ENCODE measurements at regions not wholly inside any gene's neighbourhood (a gene's known extent, or its start where the extent isn't known, plus 50 kb on each side); places are given as distances from the start of the nearest gene placed in this dataset.
"Not testable (repeated sequence)": the region's sequence is repeated elsewhere in the genome, so short reads cannot be mapped to it uniquely, and the experiment has no call there.

- WGBS = 88% methylated on average over 9 of the region's 9 CpGs
- DNase-seq (ENCODE audit: extremely low spot score) = no peak
- H3K4me1 ChIP-seq (ENCODE audit: insufficient read depth) = no peaks in the 10 kb centered on the region
- H3K36me3 ChIP-seq (ENCODE audit: insufficient read depth) = no peaks in the 10 kb centered on the region
- H3K4me3 ChIP-seq (ENCODE audit: low read depth, low read length) = no peak overlapping the region
- H3K27ac ChIP-seq (ENCODE audit: low read depth) = no peak overlapping the region
Observed at GRCh38 chr7:152594801-152595200, 81.1 kb downstream of the XRCC2 start.

GRCh38 chr7:152591976-152592375 lies 84.0 kb downstream of the XRCC2 start:
- no peak overlapping the region for H3K4me3 ChIP-seq (ENCODE audit: low read depth, low read length)
- no peaks in the 10 kb centered on the region for H3K4me1 ChIP-seq (ENCODE audit: insufficient read depth)
- H3K36me3 ChIP-seq (ENCODE audit: insufficient read depth) = no peaks in the 10 kb centered on the region
- WGBS = 71% methylated on average over 4 of the region's 4 CpGs
- no peak overlapping the region for H3K27ac ChIP-seq (ENCODE audit: low read depth)
- DNase-seq (ENCODE audit: extremely low spot score) = no peak

- H3K4me3 ChIP-seq (ENCODE audit: low read depth, low read length) = no peak overlapping the region
- no peak overlapping the region for H3K27ac ChIP-seq (ENCODE audit: low read depth)
- H3K36me3 ChIP-seq (ENCODE audit: insufficient read depth) = no peaks in the 10 kb centered on the region
- H3K4me1 ChIP-seq (ENCODE audit: insufficient read depth) = no peaks in the 10 kb centered on the region
- 91% methylated on average over 6 of the region's 6 CpGs for WGBS
- DNase-seq (ENCODE audit: extremely low spot score) = no peak
Observed at GRCh38 chr7:152590481-152590880, 85.5 kb downstream of the XRCC2 start.

- not testable (repeated sequence) for H3K4me1 ChIP-seq (ENCODE audit: insufficient read depth); DNase-seq (ENCODE audit: extremely low spot score); H3K27ac ChIP-seq (ENCODE audit: low read depth); H3K4me3 ChIP-seq (ENCODE audit: low read depth, low read length); H3K36me3 ChIP-seq (ENCODE audit: insufficient read depth)
- WGBS = 92% methylated on average over 9 of the region's 9 CpGs
Observed at GRCh38 chr7:152589821-152590220, 86.1 kb downstream of the XRCC2 start.

- 72% methylated on average over 5 of the region's 5 CpGs for WGBS
- DNase-seq (ENCODE audit: extremely low spot score) = no peak
- no peak overlapping the region for H3K4me3 ChIP-seq (ENCODE audit: low read depth, low read length)
- H3K27ac ChIP-seq (ENCODE audit: low read depth) = no peak overlapping the region
- H3K4me1 ChIP-seq (ENCODE audit: insufficient read depth) = no peaks in the 10 kb centered on the region
- H3K36me3 ChIP-seq (ENCODE audit: insufficient read depth) = no peaks in the 10 kb centered on the region
Observed at GRCh38 chr7:152588350-152588749, 87.6 kb downstream of the XRCC2 start.

- H3K4me3 ChIP-seq (ENCODE audit: low read depth, low read length) = no peak overlapping the region
- 65% methylated on average over 1 of the region's 1 CpG for WGBS
- H3K27ac ChIP-seq (ENCODE audit: low read depth) = no peak overlapping the region
- DNase-seq (ENCODE audit: extremely low spot score) = no peak
- no peaks in the 10 kb centered on the region for H3K4me1 ChIP-seq (ENCODE audit: insufficient read depth)
- no peaks in the 10 kb centered on the region for H3K36me3 ChIP-seq (ENCODE audit: insufficient read depth)
Observed at GRCh38 chr7:152587366-152587765, 88.6 kb downstream of the XRCC2 start.

- Histone ChIP-seq H3K4me1 (ENCODE audit: insufficient read depth) (no peaks in the 10 kb centered on the region), H3K36me3 (ENCODE audit: insufficient read depth) (no peaks in the 10 kb centered on the region), H3K4me3 (ENCODE audit: low read depth, low read length) (no peak overlapping the region), H3K27ac (ENCODE audit: low read depth) (no peak overlapping the region)
- 91% methylated on average over 3 of the region's 3 CpGs for WGBS
- DNase-seq (ENCODE audit: extremely low spot score) = no peak
Observed at GRCh38 chr7:152583006-152583405, 92.9 kb downstream of the XRCC2 start.

GRCh38 chr7:152579070-152579469 lies 96.9 kb downstream of the XRCC2 start:
- no peaks in the 10 kb centered on the region for H3K36me3 ChIP-seq (ENCODE audit: insufficient read depth)
- WGBS = 58% methylated on average over 10 of the region's 10 CpGs
- no peak overlapping the region for H3K27ac ChIP-seq (ENCODE audit: low read depth)
- no peak for DNase-seq (ENCODE audit: extremely low spot score)
- no peaks in the 10 kb centered on the region for H3K4me1 ChIP-seq (ENCODE audit: insufficient read depth)
- H3K4me3 ChIP-seq (ENCODE audit: low read depth, low read length) = no peak overlapping the region

GRCh38 chr7:152577339-152577738 lies 98.6 kb downstream of the XRCC2 start:
- H3K27ac ChIP-seq (ENCODE audit: low read depth) = no peak overlapping the region
- WGBS = 78% methylated on average over 1 of the region's 1 CpG
- no peak for DNase-seq (ENCODE audit: extremely low spot score)
- H3K36me3 ChIP-seq (ENCODE audit: insufficient read depth) = no peaks in the 10 kb centered on the region
- no peak overlapping the region for H3K4me3 ChIP-seq (ENCODE audit: low read depth, low read length)
- no peaks in the 10 kb centered on the region for H3K4me1 ChIP-seq (ENCODE audit: insufficient read depth)

- no peak overlapping the region for H3K4me3 ChIP-seq (ENCODE audit: low read depth, low read length)
- no peaks in the 10 kb centered on the region for H3K4me1 ChIP-seq (ENCODE audit: insufficient read depth)
- no peaks in the 10 kb centered on the region for H3K36me3 ChIP-seq (ENCODE audit: insufficient read depth)
- WGBS = 39% methylated on average over 15 of the region's 15 CpGs
- no peak overlapping the region for H3K27ac ChIP-seq (ENCODE audit: low read depth)
- no peak for DNase-seq (ENCODE audit: extremely low spot score)
Observed at GRCh38 chr7:152574892-152575548, 100.9 kb downstream of the XRCC2 start.

- DNase-seq (ENCODE audit: extremely low spot score); H3K36me3 ChIP-seq (ENCODE audit: insufficient read depth): not testable (repeated sequence)
- 88% methylated on average over 6 of the region's 6 CpGs for WGBS
Observed at GRCh38 chr7:152573186-152573585, 102.8 kb downstream of the XRCC2 start.

GRCh38 chr7:152572101-152572500 lies 103.8 kb downstream of the XRCC2 start:
- Histone ChIP-seq H3K36me3 (ENCODE audit: insufficient read depth) (no peaks in the 10 kb centered on the region), H3K4me1 (ENCODE audit: insufficient read depth) (no peaks in the 10 kb centered on the region), H3K27ac (ENCODE audit: low read depth) (no peak overlapping the region), H3K4me3 (ENCODE audit: low read depth, low read length) (no peak overlapping the region)
- DNase-seq (ENCODE audit: extremely low spot score) = no peak
- WGBS = 68% methylated on average over 5 of the region's 5 CpGs

More at GRCh38 chr7:152573186-152573585, 102.8 kb downstream of the XRCC2 start:
- H3K27ac ChIP-seq (ENCODE audit: low read depth); H3K4me1 ChIP-seq (ENCODE audit: insufficient read depth); H3K4me3 ChIP-seq (ENCODE audit: low read depth, low read length): not testable (repeated sequence)

- Histone ChIP-seq H3K4me1 (ENCODE audit: insufficient read depth) (no peaks in the 10 kb centered on the region), H3K36me3 (ENCODE audit: insufficient read depth) (no peaks in the 10 kb centered on the region), H3K4me3 (ENCODE audit: low read depth, low read length) (no peak overlapping the region), H3K27ac (ENCODE audit: low read depth) (no peak overlapping the region)
- WGBS = 61% methylated on average over 6 of the region's 6 CpGs
- DNase-seq (ENCODE audit: extremely low spot score) = no peak
Observed at GRCh38 chr7:152571068-152571467, 104.9 kb downstream of the XRCC2 start.

- no peak overlapping the region for H3K4me3 ChIP-seq (ENCODE audit: low read depth, low read length)
- DNase-seq (ENCODE audit: extremely low spot score) = no peak
- no peaks in the 10 kb centered on the region for H3K36me3 ChIP-seq (ENCODE audit: insufficient read depth)
- H3K4me1 ChIP-seq (ENCODE audit: insufficient read depth) = no peaks in the 10 kb centered on the region
- no peak overlapping the region for H3K27ac ChIP-seq (ENCODE audit: low read depth)
- 83% methylated on average over 6 of the region's 6 CpGs for WGBS
Observed at GRCh38 chr7:152568972-152569371, 107.0 kb downstream of the XRCC2 start.

GRCh38 chr7:152565731-152566130 lies 110.2 kb downstream of the XRCC2 start:
- no peak overlapping the region for H3K4me3 ChIP-seq (ENCODE audit: low read depth, low read length)
- no peak overlapping the region for H3K27ac ChIP-seq (ENCODE audit: low read depth)
- H3K4me1 ChIP-seq (ENCODE audit: insufficient read depth) = no peaks in the 10 kb centered on the region
- WGBS = 53% methylated on average over 13 of the region's 13 CpGs
- no peaks in the 10 kb centered on the region for H3K36me3 ChIP-seq (ENCODE audit: insufficient read depth)
- no peak for DNase-seq (ENCODE audit: extremely low spot score)

Measured in urinary bladder (tissue), 3 donors.